ENCODE measurements at regions not wholly inside any gene's neighbourhood (a gene's known extent, or its start where the extent isn't known, plus 50 kb on each side); places are given as distances from the start of the nearest gene placed in this dataset.

- no peak overlapping the region for H3K27ac ChIP-seq (ENCODE audit: low read depth, low read length, poor library complexity, severe bottlenecking)
- H3K4me2 ChIP-seq (ENCODE audit: low read length) = no peak overlapping the region
- H3K9ac ChIP-seq (ENCODE audit: low read length) = no peak overlapping the region
- no peak for TF ChIP-seq EZH2 (IDR thresholded peaks at IDR 0.05; ENCODE audit: borderline replicate concordance, low read length)
- TF ChIP-seq CTCF (IDR thresholded peaks at IDR 0.05; ENCODE audit: low read length) = no peak
- no peaks in the 10 kb centered on the region for H4K20me1 ChIP-seq (ENCODE audit: insufficient read depth, low read length)
- H2AFZ ChIP-seq (ENCODE audit: low read length) = no peak overlapping the region
- H3K4me3 ChIP-seq (ENCODE audit: low read depth, low read length, poor library complexity, severe bottlenecking) = no peak overlapping the region
- H3K36me3 ChIP-seq (ENCODE audit: insufficient read depth, low read length) = no peaks in the 10 kb centered on the region
- no peaks in the 10 kb centered on the region for H3K9me3 ChIP-seq (ENCODE audit: low read length)
- no peaks in the 10 kb centered on the region for H3K9me2 ChIP-seq (ENCODE audit: low read depth, low read length)
- no peaks in the 10 kb centered on the region for H3K79me2 ChIP-seq (ENCODE audit: insufficient read depth, low read length)
- no peaks in the 10 kb centered on the region for H3K4me1 ChIP-seq (ENCODE audit: insufficient read depth, low read length, severe bottlenecking)
- no peaks in the 10 kb centered on the region for H3F3A ChIP-seq (ENCODE audit: insufficient read depth, low read length)
- no peaks in the 10 kb centered on the region for H3K27me3 ChIP-seq (ENCODE audit: insufficient read depth, low read length)
Observed at GRCh38 chr2:16204251-16204650, 263.9 kb downstream of the MYCN start.

DNA sequence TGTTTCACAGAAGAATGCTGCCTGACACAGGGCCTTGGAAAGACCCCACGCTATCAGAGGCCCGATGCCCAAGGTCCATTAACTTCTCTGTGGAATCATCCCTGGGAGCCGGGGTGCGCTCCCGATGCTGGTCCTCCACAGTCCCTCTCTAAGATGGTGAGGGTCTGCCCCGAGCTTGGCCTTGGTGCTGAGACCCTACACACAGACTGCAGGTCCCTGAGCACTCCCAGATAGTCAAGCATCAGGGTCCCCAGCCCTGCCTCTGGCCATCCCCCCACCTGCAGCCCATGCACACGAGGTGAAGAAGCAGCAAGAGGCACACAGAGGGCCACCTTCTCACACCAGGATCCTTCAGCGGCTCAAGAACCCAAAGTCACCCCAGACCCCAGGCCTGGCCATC, 263.3 kb downstream of the MYCN start:
- Histone ChIP-seq H3F3A (ENCODE audit: insufficient read depth, low read length) (no peaks in the 10 kb centered on the region), H3K27ac (ENCODE audit: low read depth, low read length, poor library complexity, severe bottlenecking) (no peak overlapping the region), H3K9me2 (ENCODE audit: low read depth, low read length) (no peaks in the 10 kb centered on the region), H2AFZ (ENCODE audit: low read length) (no peak overlapping the region), H3K9me3 (ENCODE audit: low read length) (no peaks in the 10 kb centered on the region), H4K20me1 (ENCODE audit: insufficient read depth, low read length) (no peaks in the 10 kb centered on the region), H3K4me2 (ENCODE audit: low read length) (no peak overlapping the region), H3K79me2 (ENCODE audit: insufficient read depth, low read length) (no peaks in the 10 kb centered on the region), H3K27me3 (ENCODE audit: insufficient read depth, low read length) (no peaks in the 10 kb centered on the region), H3K4me1 (ENCODE audit: insufficient read depth, low read length, severe bottlenecking) (no peaks in the 10 kb centered on the region), H3K36me3 (ENCODE audit: insufficient read depth, low read length) (no peaks in the 10 kb centered on the region), H3K9ac (ENCODE audit: low read length) (no peak overlapping the region), H3K4me3 (ENCODE audit: low read depth, low read length, poor library complexity, severe bottlenecking) (no peak overlapping the region)
- no peak for TF ChIP-seq CTCF (IDR thresholded peaks at IDR 0.05; ENCODE audit: low read length)

- Histone ChIP-seq H3F3A (ENCODE audit: insufficient read depth, low read length) (no peaks in the 10 kb centered on the region), H3K4me2 (ENCODE audit: low read length) (no peak overlapping the region), H3K79me2 (ENCODE audit: insufficient read depth, low read length) (no peaks in the 10 kb centered on the region), H2AFZ (ENCODE audit: low read length) (no peak overlapping the region), H3K27ac (ENCODE audit: low read depth, low read length, poor library complexity, severe bottlenecking) (no peak overlapping the region), H3K9ac (ENCODE audit: low read length) (no peak overlapping the region), H3K9me2 (ENCODE audit: low read depth, low read length) (no peaks in the 10 kb centered on the region), H4K20me1 (ENCODE audit: insufficient read depth, low read length) (no peaks in the 10 kb centered on the region), H3K36me3 (ENCODE audit: insufficient read depth, low read length) (no peaks in the 10 kb centered on the region), H3K4me1 (ENCODE audit: insufficient read depth, low read length, severe bottlenecking) (no peaks in the 10 kb centered on the region), H3K9me3 (ENCODE audit: low read length) (no peaks in the 10 kb centered on the region), H3K4me3 (ENCODE audit: low read depth, low read length, poor library complexity, severe bottlenecking) (no peak overlapping the region), H3K27me3 (ENCODE audit: insufficient read depth, low read length) (no peaks in the 10 kb centered on the region)
- TF ChIP-seq EZH2 (IDR thresholded peaks at IDR 0.05; ENCODE audit: borderline replicate concordance, low read length) = no peak
- no peak for TF ChIP-seq CTCF (IDR thresholded peaks at IDR 0.05; ENCODE audit: low read length)
Observed at GRCh38 chr2:16203069-16203468, 262.7 kb downstream of the MYCN start.
